Panc1 (cell line): ENCODE measurements at regions not wholly inside any gene's neighbourhood (a gene's known extent, or its start where the extent isn't known, plus 50 kb on each side); places are given as distances from the start of the nearest gene placed in this dataset.

Experiments
- CTCF ChIP-seq: fragments of 450-650 bp; IDR thresholded peaks from 2 replicates; pipeline ENCODE4 v1.5.1; 2017; ENCODE audit warnings: mild to moderate bottlenecking
- POLR2AphosphoS5 ChIP-seq: IDR thresholded peaks from 2 replicates; pipeline ENCODE4 v1.6.1; 2012; ENCODE audit warnings: mild to moderate bottlenecking, low read depth, low read length, moderate library complexity

DNA sequence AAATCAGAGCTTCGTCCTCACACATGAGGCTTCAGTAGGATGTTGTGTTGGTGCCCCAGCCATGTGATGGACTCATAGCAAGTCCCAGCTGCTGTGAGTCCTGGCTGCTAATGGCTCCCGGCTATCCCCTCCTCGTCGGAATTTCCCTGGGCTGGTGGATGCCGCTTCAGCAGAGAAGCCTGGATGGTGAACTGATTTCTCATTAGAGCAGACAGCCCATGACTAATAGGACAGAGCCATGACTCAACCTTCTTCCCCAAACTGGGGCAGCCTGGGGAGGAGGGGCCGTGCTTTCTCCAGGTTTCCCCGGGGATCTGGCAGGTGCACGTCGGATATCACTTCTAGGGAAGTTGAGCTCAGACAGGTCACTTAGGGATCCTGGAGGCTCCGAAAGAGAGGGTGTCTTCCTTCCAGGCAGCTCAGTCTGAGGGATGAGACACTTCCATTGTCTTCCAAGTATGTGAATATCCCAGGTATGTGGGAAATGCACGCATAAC, 112.7 kb downstream of the ASMT start:
- TF ChIP-seq CTCF (no peak), POLR2AphosphoS5 (no peak)
